ENCODE measurements at regions not wholly inside any gene's neighbourhood (a gene's known extent, or its start where the extent isn't known, plus 50 kb on each side); places are given as distances from the start of the nearest gene placed in this dataset.

DNA sequence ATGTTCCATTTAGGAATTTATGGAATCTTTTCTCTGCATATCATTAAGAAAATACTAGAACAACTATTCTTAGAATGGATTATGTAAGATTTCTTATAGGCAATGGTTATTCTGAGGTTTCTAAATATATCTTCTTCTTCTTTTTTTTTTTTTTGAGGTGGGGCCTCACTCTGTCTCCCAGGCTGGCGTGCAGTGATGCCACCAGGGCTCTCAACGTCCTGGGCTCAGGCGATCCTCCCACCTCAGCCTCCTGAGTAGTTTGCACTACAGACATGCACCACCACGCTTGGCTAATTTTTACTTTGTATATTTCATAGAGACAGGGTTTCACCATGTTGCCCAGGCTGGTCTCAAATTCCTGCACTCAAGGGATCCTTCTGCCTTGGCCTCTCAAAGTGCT lies 137.2 kb downstream of the SREK1 start:
- TF ChIP-seq POLR2A (IDR thresholded peaks at IDR 0.05; ENCODE audit: borderline replicate concordance, extremely low read depth, insufficient read depth, insufficient read length) (no peak), RAD21 (IDR thresholded peaks at IDR 0.05; ENCODE audit: low read depth) (no peak), SIN3A (IDR thresholded peaks at IDR 0.05; ENCODE audit: low read depth) (no peak), POLR2AphosphoS5 (IDR thresholded peaks at IDR 0.05; ENCODE audit: low read depth, low read length) (no peak)
- TF ChIP-seq, protein P1, sequence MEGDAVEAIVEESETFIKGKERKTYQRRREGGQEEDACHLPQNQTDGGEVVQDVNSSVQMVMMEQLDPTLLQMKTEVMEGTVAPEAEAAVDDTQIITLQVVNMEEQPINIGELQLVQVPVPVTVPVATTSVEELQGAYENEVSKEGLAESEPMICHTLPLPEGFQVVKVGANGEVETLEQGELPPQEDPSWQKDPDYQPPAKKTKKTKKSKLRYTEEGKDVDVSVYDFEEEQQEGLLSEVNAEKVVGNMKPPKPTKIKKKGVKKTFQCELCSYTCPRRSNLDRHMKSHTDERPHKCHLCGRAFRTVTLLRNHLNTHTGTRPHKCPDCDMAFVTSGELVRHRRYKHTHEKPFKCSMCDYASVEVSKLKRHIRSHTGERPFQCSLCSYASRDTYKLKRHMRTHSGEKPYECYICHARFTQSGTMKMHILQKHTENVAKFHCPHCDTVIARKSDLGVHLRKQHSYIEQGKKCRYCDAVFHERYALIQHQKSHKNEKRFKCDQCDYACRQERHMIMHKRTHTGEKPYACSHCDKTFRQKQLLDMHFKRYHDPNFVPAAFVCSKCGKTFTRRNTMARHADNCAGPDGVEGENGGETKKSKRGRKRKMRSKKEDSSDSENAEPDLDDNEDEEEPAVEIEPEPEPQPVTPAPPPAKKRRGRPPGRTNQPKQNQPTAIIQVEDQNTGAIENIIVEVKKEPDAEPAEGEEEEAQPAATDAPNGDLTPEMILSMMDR (IDR thresholded peaks at IDR 0.05 in 2 of 3, conservative IDR thresholded peaks at IDR 0.05 in 1 of 3; ENCODE audit: borderline replicate concordance in 1 of 3, insufficient read depth in 1 of 3, low read depth in 2 of 3, low read length in 2 of 3) = no peak
